ENCODE measurements at regions not wholly inside any gene's neighbourhood (a gene's known extent, or its start where the extent isn't known, plus 50 kb on each side); places are given as distances from the start of the nearest gene placed in this dataset.

DNA sequence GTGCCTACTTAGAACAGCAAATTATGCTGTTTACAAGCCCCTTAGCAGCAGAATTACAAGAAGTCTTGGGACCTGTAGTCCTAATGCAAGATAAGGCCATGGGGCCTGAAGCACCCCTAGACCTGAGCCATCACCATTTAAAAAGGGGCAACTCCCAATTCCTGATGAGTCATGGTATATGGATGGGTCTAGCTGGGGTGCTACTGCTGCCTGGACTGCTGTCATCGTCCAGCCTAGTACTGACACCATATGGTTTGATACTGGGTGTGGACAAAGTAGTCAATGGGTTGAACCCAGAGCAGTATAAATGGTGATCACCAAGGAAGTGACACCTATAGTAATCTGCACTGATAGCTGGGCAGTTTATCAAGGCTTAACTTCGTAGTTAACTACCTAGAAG is 450.0 kb downstream of the IPMK start:
- POLR2A ChIA-PET: no interaction called here
- H3K79me2 ChIP-seq (ENCODE audit: control insufficient read depth, insufficient read depth, low read length): no peaks in the 10 kb centered on the region

DNA sequence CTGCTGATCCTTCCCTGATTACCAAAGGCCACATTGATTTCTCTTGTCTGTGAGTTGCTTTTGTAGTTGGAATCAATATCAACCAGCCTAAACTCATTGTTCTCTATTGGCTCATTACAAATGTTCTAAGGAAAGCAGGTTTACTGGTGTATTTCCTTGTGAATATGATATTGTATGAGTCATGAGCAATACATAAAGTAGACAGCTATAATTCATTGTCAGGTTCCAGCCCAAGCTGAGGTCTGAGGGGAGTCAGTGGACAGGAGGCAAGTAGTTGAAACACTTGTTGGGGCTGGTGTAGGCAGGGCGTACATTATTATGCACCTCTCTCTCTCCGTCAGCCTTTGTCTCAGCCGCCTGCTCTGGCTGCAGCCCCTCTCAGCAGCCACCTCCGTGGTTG is 451.7 kb downstream of the IPMK start:
- ATAC-seq (ENCODE audit: low read depth): no peak
- DNase-seq: no peak
- no peak for TF ChIP-seq EZH2 (IDR thresholded peaks at IDR 0.05; ENCODE audit: borderline replicate concordance, insufficient read depth, low read depth, low read length, poor library complexity, severe bottlenecking)
- TF ChIP-seq, protein P1, sequence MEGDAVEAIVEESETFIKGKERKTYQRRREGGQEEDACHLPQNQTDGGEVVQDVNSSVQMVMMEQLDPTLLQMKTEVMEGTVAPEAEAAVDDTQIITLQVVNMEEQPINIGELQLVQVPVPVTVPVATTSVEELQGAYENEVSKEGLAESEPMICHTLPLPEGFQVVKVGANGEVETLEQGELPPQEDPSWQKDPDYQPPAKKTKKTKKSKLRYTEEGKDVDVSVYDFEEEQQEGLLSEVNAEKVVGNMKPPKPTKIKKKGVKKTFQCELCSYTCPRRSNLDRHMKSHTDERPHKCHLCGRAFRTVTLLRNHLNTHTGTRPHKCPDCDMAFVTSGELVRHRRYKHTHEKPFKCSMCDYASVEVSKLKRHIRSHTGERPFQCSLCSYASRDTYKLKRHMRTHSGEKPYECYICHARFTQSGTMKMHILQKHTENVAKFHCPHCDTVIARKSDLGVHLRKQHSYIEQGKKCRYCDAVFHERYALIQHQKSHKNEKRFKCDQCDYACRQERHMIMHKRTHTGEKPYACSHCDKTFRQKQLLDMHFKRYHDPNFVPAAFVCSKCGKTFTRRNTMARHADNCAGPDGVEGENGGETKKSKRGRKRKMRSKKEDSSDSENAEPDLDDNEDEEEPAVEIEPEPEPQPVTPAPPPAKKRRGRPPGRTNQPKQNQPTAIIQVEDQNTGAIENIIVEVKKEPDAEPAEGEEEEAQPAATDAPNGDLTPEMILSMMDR (IDR thresholded peaks at IDR 0.05): no peak
- H3K27ac ChIP-seq (ENCODE audit: low read length in 2 of 2): no peak overlapping the region
- no peaks in the 10 kb centered on the region for H3K79me2 ChIP-seq (ENCODE audit: control insufficient read depth, insufficient read depth, low read length)
- Mint-ChIP-seq H3K27me3 (no peaks in the 10 kb centered on the region), H3K27ac (no peak overlapping the region), H3K9me3 (ENCODE audit: insufficient read depth) (no peaks in the 10 kb centered on the region), H3K4me1 (no peaks in the 10 kb centered on the region), H3K4me3 (no peak overlapping the region)
- H3K4me3 ChIP-seq (ENCODE audit: control extremely low read depth in 1 of 5, extremely low read depth in 1 of 5, insufficient read depth in 1 of 5, low read depth in 2 of 5, low read length in 4 of 5): no peak overlapping the region
- ChIA-PET POLR2A (no interaction called here), CTCF (no interaction called here)
- no peaks in the 10 kb centered on the region for H3K36me3 ChIP-seq (replicated peaks in 1 of 2; ENCODE audit: control extremely low read depth in 1 of 2, control insufficient read depth in 1 of 2, extremely low read depth in 1 of 2, insufficient read depth in 2 of 2, low read length in 1 of 2)
- no peak overlapping the region for H2AFZ ChIP-seq (ENCODE audit: insufficient read depth, low read depth, low read length, poor library complexity, severe bottlenecking)
- intact Hi-C loops (cut with micrococcal nuclease): no loop called here
- no peaks in the 10 kb centered on the region for H4K20me1 ChIP-seq (ENCODE audit: control insufficient read depth, insufficient read depth, low read length, poor library complexity, severe bottlenecking)
- no peak overlapping the region for H3K4me2 ChIP-seq (replicated peaks; ENCODE audit: low read depth, low read length, poor library complexity, severe bottlenecking)
- peaks cover 0 to 10% (median 0%) of the 10 kb centered on the region in 3 donors for H3K9me3 ChIP-seq (ENCODE audit: control extremely low read depth in 1 of 3, control insufficient read depth in 2 of 3, insufficient read depth in 1 of 3, low read length in 2 of 3)
- H3K9ac ChIP-seq (ENCODE audit: low read length): no peak overlapping the region
- H3K4me1 ChIP-seq (ENCODE audit: control insufficient read depth in 2 of 2, insufficient read depth in 2 of 2, low read length in 2 of 2): no peaks in the 10 kb centered on the region
- WGBS (ENCODE audit: insufficient coverage): 85% methylated on average over 4 of the region's 4 CpGs
- H3K27me3 ChIP-seq (replicated peaks in 1 of 4; ENCODE audit: control extremely low read depth in 1 of 4, control insufficient read depth in 3 of 4, insufficient read depth in 4 of 4, low read length in 3 of 4): no peaks in the 10 kb centered on the region

More for the DNA sequence above, 450.0 kb downstream of the IPMK start:
- CTCF ChIA-PET: no interaction called here
- no peak overlapping the region for H3K4me2 ChIP-seq (replicated peaks; ENCODE audit: low read depth, low read length, poor library complexity, severe bottlenecking)
- no peak overlapping the region for H3K4me3 ChIP-seq (ENCODE audit: control extremely low read depth in 1 of 5, extremely low read depth in 1 of 5, insufficient read depth in 1 of 5, low read depth in 2 of 5, low read length in 4 of 5)
- H3K9me3 ChIP-seq (ENCODE audit: control extremely low read depth in 1 of 3, control insufficient read depth in 2 of 3, insufficient read depth in 1 of 3, low read length in 2 of 3): peaks cover 0 to 10% (median 0%) of the 10 kb centered on the region in 3 donors
- H3K4me1 ChIP-seq (ENCODE audit: control insufficient read depth in 2 of 2, insufficient read depth in 2 of 2, low read length in 2 of 2): no peaks in the 10 kb centered on the region
- TF ChIP-seq EZH2 (IDR thresholded peaks at IDR 0.05; ENCODE audit: borderline replicate concordance, insufficient read depth, low read depth, low read length, poor library complexity, severe bottlenecking): no peak
- TF ChIP-seq, protein P1 (IDR thresholded peaks at IDR 0.05): no peak
- ATAC-seq (ENCODE audit: low read depth) (no peak), DNase-seq (no peak)
- no peaks in the 10 kb centered on the region for H4K20me1 ChIP-seq (ENCODE audit: control insufficient read depth, insufficient read depth, low read length, poor library complexity, severe bottlenecking)
- Mint-ChIP-seq H3K27me3 (no peaks in the 10 kb centered on the region), H3K9me3 (ENCODE audit: insufficient read depth) (no peaks in the 10 kb centered on the region), H3K4me3 (no peak overlapping the region), H3K4me1 (no peaks in the 10 kb centered on the region), H3K27ac (no peak overlapping the region)
- intact Hi-C loops (cut with micrococcal nuclease): no loop called here
- no peaks in the 10 kb centered on the region for H3K36me3 ChIP-seq (replicated peaks in 1 of 2; ENCODE audit: control extremely low read depth in 1 of 2, control insufficient read depth in 1 of 2, extremely low read depth in 1 of 2, insufficient read depth in 2 of 2, low read length in 1 of 2)
- no peaks in the 10 kb centered on the region for H3K27me3 ChIP-seq (replicated peaks in 1 of 4; ENCODE audit: control extremely low read depth in 1 of 4, control insufficient read depth in 3 of 4, insufficient read depth in 4 of 4, low read length in 3 of 4)
- WGBS (ENCODE audit: insufficient coverage): 60% methylated on average over 2 of the region's 2 CpGs
- no peak overlapping the region for H3K9ac ChIP-seq (ENCODE audit: low read length)
- H3K27ac ChIP-seq (ENCODE audit: low read length in 2 of 2): no peak overlapping the region
- H2AFZ ChIP-seq (ENCODE audit: insufficient read depth, low read depth, low read length, poor library complexity, severe bottlenecking): no peak overlapping the region
